Cardiac muscle cell (in vitro differentiated cells and primary cell): ENCODE measurements at regions not wholly inside any gene's neighbourhood (a gene's known extent, or its start where the extent isn't known, plus 50 kb on each side); places are given as distances from the start of the nearest gene placed in this dataset.

Experiments
- DNase-seq, 2 donors: peaks; one replicate each; pipeline versions ENCODE4 v3.0.0 to v3.0.0-alpha.2; 2010 to 2017; ENCODE audit warnings: low read depth in 1 of 2, low spot score in 1 of 2
- H3K27ac ChIP-seq: fragments of 200-600 bp; sonication (generic); 2 replicates; pipeline ENCODE4 v1.5.1; 2016
- H3K27me3 ChIP-seq: fragments of 200-600 bp; sonication (generic); 2 replicates; pipeline ENCODE4 v1.6.0; 2016; ENCODE audit warnings: control low read depth
- H3K36me3 ChIP-seq: fragments of 200-600 bp; sonication (generic); 2 replicates; pipeline ENCODE4 v1.5.1; 2016; ENCODE audit warnings: control low read depth
- H3K4me1 ChIP-seq: fragments of 200-600 bp; sonication (generic); 2 replicates; pipeline ENCODE4 v1.8.1; 2017; ENCODE audit warnings: low read depth, mild to moderate bottlenecking, mixed run types
- H3K4me3 ChIP-seq: fragments of 200-600 bp; sonication (generic); 2 replicates; pipeline ENCODE4 v1.5.1; 2016; ENCODE audit warnings: mild to moderate bottlenecking
- H3K9me3 ChIP-seq: fragments of 200-600 bp; sonication (generic); 2 replicates; pipeline ENCODE4 v1.5.1; 2017; ENCODE audit warnings: low read depth, mild to moderate bottlenecking, control low read depth
- TF ChIP-seq, protein P1 (sequence below): IDR thresholded peaks from 2 replicates; pipeline ENCODE4 v1.5.1; 2012; ENCODE audit warnings: low read depth, mild to moderate bottlenecking, low read length

DNA sequence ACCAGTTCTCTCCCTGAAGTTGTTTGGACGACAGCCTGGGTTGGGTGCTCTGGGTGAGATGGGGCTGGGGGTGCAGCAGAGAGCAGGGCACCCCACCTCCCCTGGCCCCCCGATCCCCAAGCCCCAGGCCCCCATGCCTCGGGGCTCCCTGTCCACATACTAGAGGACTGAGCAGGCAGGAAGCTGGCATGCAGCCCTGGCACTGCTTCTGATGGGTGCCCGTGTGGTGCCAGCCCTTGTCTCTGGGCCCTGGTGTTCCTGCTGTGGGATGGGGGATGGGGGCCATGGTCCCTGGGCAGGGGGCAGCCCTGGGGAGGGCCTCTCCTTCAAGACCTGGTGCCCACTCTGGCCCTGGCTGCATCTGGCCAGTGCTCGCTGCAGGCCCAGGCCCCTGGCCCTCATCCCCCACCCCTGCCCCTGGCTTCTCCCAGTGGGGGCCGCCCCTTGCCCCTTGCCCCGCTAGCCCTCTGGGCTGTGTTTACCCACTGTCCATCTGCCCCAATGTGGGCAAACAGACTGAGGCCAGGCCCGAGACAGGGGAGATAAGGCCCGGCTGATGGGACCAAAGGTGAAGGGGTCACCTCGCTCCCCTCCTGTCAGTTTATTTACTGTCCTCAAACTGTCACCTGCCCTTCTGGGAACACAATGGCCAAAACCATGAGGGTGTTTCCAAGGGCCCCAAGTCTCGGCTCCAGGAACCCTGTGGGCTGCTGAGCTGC, 67.3 kb upstream of the RXRA start:
- no peak overlapping the region for H3K4me3 ChIP-seq
- H3K9me3 ChIP-seq: no peaks in the 10 kb centered on the region
- H3K27me3 ChIP-seq: no peaks in the 10 kb centered on the region
- H3K4me1 ChIP-seq: peaks cover 3% of the 10 kb centered on the region
- DNase-seq: no peak
- H3K27ac ChIP-seq: no peak overlapping the region
- H3K36me3 ChIP-seq: no peaks in the 10 kb centered on the region
- TF ChIP-seq, protein P1, sequence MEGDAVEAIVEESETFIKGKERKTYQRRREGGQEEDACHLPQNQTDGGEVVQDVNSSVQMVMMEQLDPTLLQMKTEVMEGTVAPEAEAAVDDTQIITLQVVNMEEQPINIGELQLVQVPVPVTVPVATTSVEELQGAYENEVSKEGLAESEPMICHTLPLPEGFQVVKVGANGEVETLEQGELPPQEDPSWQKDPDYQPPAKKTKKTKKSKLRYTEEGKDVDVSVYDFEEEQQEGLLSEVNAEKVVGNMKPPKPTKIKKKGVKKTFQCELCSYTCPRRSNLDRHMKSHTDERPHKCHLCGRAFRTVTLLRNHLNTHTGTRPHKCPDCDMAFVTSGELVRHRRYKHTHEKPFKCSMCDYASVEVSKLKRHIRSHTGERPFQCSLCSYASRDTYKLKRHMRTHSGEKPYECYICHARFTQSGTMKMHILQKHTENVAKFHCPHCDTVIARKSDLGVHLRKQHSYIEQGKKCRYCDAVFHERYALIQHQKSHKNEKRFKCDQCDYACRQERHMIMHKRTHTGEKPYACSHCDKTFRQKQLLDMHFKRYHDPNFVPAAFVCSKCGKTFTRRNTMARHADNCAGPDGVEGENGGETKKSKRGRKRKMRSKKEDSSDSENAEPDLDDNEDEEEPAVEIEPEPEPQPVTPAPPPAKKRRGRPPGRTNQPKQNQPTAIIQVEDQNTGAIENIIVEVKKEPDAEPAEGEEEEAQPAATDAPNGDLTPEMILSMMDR: no peak

DNA sequence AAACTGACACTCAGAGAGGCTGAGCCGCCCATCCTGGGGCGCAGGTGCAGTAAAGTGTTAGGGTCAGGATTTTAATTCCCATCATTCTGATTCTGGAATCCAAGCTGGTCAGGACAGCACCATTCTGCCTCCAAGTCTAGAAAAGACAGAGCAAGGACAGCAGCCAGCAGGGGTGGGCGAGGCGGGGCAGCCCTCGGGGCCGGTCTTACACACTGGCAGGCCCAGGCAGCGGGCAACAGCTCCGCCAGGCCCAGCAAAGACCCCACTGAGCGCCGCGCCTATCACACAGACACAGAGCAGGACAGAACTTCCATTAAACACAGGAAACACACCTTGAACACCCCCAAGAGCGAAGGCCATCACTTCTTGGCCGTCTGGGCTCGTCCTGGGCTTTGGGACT, 66.5 kb upstream of the RXRA start:
- Histone ChIP-seq H3K27ac (no peak overlapping the region), H3K27me3 (no peaks in the 10 kb centered on the region), H3K4me1 (peaks cover 3% of the 10 kb centered on the region), H3K4me3 (no peak overlapping the region), H3K9me3 (no peaks in the 10 kb centered on the region), H3K36me3 (no peaks in the 10 kb centered on the region)
- TF ChIP-seq, protein P1: no peak
- DNase-seq: no peak

DNA sequence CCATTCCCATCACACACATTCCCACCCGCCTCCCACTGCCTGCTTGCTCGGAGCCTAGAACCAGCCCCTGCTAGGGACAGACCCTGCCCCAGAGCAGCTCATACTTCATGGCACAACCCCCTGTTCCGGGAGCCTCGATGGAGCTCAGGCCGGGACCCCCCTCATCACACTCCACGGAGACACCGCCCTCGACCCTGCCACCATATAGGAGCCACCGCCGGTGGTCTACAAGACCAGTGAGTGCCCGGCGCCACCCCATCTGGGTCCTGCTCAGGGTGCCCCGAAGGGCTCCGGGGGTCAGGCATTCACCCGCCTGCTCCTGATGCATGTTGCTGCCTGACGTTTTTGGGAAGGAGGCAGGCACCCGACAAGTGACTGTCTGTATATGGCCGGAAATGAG, 65.5 kb upstream of the RXRA start:
- Histone ChIP-seq H3K4me3 (no peak overlapping the region), H3K9me3 (no peaks in the 10 kb centered on the region), H3K27me3 (no peaks in the 10 kb centered on the region), H3K4me1 (peaks cover 3% of the 10 kb centered on the region), H3K36me3 (no peaks in the 10 kb centered on the region), H3K27ac (no peak overlapping the region)
- TF ChIP-seq, protein P1: no peak
- no peak for DNase-seq

DNA sequence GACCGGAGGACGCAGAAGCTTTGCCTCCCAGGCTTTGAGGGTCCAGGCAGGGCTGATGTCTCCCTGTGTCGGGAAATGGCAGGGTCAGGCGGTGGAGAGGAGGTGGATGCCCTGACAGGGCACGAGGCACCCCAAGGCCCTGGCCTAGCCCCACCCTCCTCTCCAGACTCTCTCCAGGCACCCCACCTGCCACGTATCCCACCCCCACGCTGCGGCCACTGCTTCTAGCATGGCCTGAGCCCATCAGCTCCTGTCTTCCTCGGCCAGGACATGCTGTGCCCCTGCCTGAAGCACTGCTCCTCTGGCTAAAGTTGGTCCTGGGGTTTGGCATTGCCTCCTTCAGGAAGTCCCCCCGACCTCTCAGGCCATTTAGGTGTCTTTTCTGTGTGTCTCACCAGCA, 64.2 kb upstream of the RXRA start:
- no peak for DNase-seq
- no peaks in the 10 kb centered on the region for H3K27me3 ChIP-seq
- no peaks in the 10 kb centered on the region for H3K36me3 ChIP-seq
- peaks cover 6% of the 10 kb centered on the region for H3K4me1 ChIP-seq
- H3K27ac ChIP-seq: no peak overlapping the region
- TF ChIP-seq, protein P1: no peak
- no peak overlapping the region for H3K4me3 ChIP-seq
- H3K9me3 ChIP-seq: no peaks in the 10 kb centered on the region

DNA sequence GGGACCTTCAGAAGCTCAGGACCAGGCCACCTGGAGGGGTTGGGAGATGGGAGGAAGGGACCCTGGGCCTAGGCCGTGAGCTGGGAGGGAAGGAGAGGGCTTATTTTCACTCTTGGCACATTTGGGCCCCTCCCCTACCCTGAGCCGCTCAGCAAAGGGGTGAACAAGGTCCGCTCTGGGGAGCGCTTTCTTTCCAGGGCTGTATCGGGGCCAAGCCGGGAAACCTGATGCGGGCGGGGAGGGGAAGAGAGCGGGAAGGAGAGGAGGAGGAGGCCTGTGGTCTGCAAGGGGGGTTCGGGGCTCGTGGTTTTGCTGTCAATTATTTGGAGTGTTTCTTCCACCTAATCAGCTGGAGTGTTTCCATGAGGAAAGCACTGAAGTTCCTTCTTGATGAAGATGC, 62.7 kb upstream of the RXRA start:
- Histone ChIP-seq H3K27ac (no peak overlapping the region), H3K36me3 (no peaks in the 10 kb centered on the region), H3K27me3 (no peaks in the 10 kb centered on the region), H3K9me3 (no peaks in the 10 kb centered on the region), H3K4me3 (no peak overlapping the region), H3K4me1 (peaks cover 22% of the 10 kb centered on the region)
- TF ChIP-seq, protein P1: no peak
- peak; percentile 15 to 31 for DNase-seq

DNA sequence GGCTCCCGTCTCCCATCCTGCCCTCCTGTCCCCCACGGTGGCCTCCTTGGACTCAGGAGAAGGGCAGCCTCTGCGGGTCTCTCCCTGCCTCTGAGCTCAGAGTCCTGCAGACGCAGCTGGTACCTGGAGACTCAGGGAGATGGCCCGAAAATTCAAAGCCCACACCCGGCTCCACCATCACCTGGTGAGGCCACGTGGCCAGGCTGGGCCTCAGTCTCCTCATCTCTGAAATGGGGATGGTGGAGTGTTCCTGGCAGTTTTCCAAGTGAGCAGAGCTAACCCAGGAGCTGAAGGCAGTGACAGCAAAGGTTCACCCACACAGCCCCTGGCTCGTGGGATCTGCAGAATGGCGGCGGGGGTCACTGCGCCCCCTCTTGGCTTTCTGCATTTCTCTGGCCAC, 62.1 kb upstream of the RXRA start:
- no peaks in the 10 kb centered on the region for H3K27me3 ChIP-seq
- no peaks in the 10 kb centered on the region for H3K9me3 ChIP-seq
- no peak overlapping the region for H3K27ac ChIP-seq
- H3K4me3 ChIP-seq: no peak overlapping the region
- H3K4me1 ChIP-seq: peaks cover 24% of the 10 kb centered on the region
- no peak for DNase-seq
- TF ChIP-seq, protein P1: no peak
- H3K36me3 ChIP-seq: no peaks in the 10 kb centered on the region
